HG02610 (cell line): ENCODE measurements at regions not wholly inside any gene's neighbourhood (a gene's known extent, or its start where the extent isn't known, plus 50 kb on each side); places are given as distances from the start of the nearest gene placed in this dataset.
A peak's percentile ranks its signal among the peaks of the same experiment; 100 is the strongest.
"Not testable (repeated sequence)": the region's sequence is repeated elsewhere in the genome, so short reads cannot be mapped to it uniquely, and the experiment has no call there.

Experiments used
- ATAC-seq: cut with Tn5 transposase; IDR thresholded peaks from one replicate; pipeline ENCODE4 v1.9.1; 2021; ENCODE audit warnings: mild to moderate bottlenecking, moderate library complexity; ENCODE audit not compliant: unreplicated experiment

- ATAC-seq: no peak
These were observed 312.3 kb downstream of the REEP3 start for GRCh38 chr10:63833411-63834060.

GRCh38 chr10:63836666-63837442, 315.7 kb downstream of the REEP3 start:
- ATAC-seq: no peak

- no peak for ATAC-seq
These were observed 320.6 kb downstream of the REEP3 start for GRCh38 chr10:63841761-63842160.

GRCh38 chr10:63843107-63843506, 321.9 kb downstream of the REEP3 start:
- no peak for ATAC-seq

- not testable (repeated sequence) for ATAC-seq
These were observed 327.7 kb downstream of the REEP3 start for GRCh38 chr10:63848871-63849270.

- no peak for ATAC-seq
These were observed 341.7 kb downstream of the REEP3 start for GRCh38 chr10:63862860-63863259.

GRCh38 chr10:63865210-63865609, 344.0 kb downstream of the REEP3 start:
- no peak for ATAC-seq

- ATAC-seq: peak; percentile 79
These were observed 345.0 kb downstream of the REEP3 start for GRCh38 chr10:63866075-63866746.

- peak; percentile 47 for ATAC-seq
These were observed 345.5 kb downstream of the REEP3 start for GRCh38 chr10:63866747-63867140.

- ATAC-seq: no peak
These were observed 357.2 kb downstream of the REEP3 start for GRCh38 chr10:63878428-63878827.

GRCh38 chr10:63883861-63884260, 362.7 kb downstream of the REEP3 start:
- no peak for ATAC-seq

- ATAC-seq: no peak
These were observed 363.2 kb downstream of the REEP3 start for GRCh38 chr10:63884426-63884825.

GRCh38 chr10:63885156-63885555, 364.0 kb downstream of the REEP3 start:
- ATAC-seq: peak; percentile 72

GRCh38 chr10:63886281-63887022, 365.3 kb downstream of the REEP3 start:
- ATAC-seq: no peak

GRCh38 chr10:63887023-63887589, 365.9 kb downstream of the REEP3 start:
- no peak for ATAC-seq

GRCh38 chr10:63887600-63888370, 366.6 kb downstream of the REEP3 start:
- no peak for ATAC-seq

GRCh38 chr10:63889803-63890202, 368.6 kb downstream of the REEP3 start:
- no peak for ATAC-seq

- ATAC-seq: no peak
These were observed 375.8 kb downstream of the REEP3 start for GRCh38 chr10:63896992-63897391.

- ATAC-seq: no peak
These were observed 378.6 kb downstream of the REEP3 start for GRCh38 chr10:63899673-63900300.

- no peak for ATAC-seq
These were observed 380.0 kb downstream of the REEP3 start for GRCh38 chr10:63901228-63901627.
